ENCODE measurements at regions not wholly inside any gene's neighbourhood (a gene's known extent, or its start where the extent isn't known, plus 50 kb on each side); places are given as distances from the start of the nearest gene placed in this dataset.
A peak's percentile ranks its signal among the peaks of the same experiment; 100 is the strongest.

DNA sequence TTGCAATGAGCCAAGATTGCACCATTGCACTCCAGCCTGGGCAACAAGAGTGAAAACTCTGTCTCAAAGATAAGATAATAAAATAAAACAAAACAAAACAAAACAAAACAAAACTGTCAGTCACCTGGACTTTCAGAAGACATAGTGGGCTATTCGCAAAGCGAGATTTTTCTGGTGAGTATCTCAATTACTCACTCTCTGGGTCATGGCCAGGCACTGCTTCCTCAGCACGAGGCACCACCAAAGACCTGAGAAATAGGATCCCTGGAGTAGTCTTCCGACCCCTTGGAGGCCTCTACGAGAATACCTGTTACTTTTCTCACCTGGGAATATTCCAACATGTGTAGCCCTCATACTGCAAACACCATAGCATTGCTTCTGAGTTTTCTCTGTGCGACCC is 201.7 kb upstream of the ZNF618 start:
- H3K79me2 ChIP-seq (ENCODE audit: insufficient read depth): no peaks in the 10 kb centered on the region
- H4K20me1 ChIP-seq (ENCODE audit: insufficient read depth): no peaks in the 10 kb centered on the region
- peaks cover 0 to 34% of the 10 kb centered on the region in 2 experiments; a peak in 3 of 4 replicates for H3K4me1 ChIP-seq (ENCODE audit: control insufficient read depth in 1 of 2, insufficient read depth in 2 of 2, low read depth in 1 of 2, low read length in 1 of 2)
- H3F3A ChIP-seq (replicated peaks; ENCODE audit: insufficient read depth): peaks cover 33% of the 10 kb centered on the region
- H3K27ac ChIP-seq (ENCODE audit: low read depth in 2 of 2, low read length in 1 of 2): peak overlapping the region in 1 of 2 experiments; percentile 98; a peak in 2 of 4 replicates
- TF ChIP-seq RAD21 (IDR thresholded peaks at IDR 0.05; ENCODE audit: low read length) (no peak), USF1 (IDR thresholded peaks at IDR 0.05; ENCODE audit: borderline replicate concordance, low read depth) (no peak), NFIC (IDR thresholded peaks at IDR 0.05; ENCODE audit: borderline replicate concordance) (peak; percentile 64), USF2 (IDR thresholded peaks at IDR 0.05; ENCODE audit: borderline replicate concordance, low read depth, low read length) (no peak), TEAD4 (IDR thresholded peaks at IDR 0.05; ENCODE audit: borderline replicate concordance, insufficient read depth) (no peak), NRF1 (IDR thresholded peaks at IDR 0.05; ENCODE audit: low read depth, low read length) (no peak), MEF2A (IDR thresholded peaks at IDR 0.05; ENCODE audit: borderline replicate concordance, low read depth) (no peak), TAF1 (IDR thresholded peaks at IDR 0.05; ENCODE audit: borderline replicate concordance, low read depth, low read length) (no peak), FOSL2 (IDR thresholded peaks at IDR 0.05; ENCODE audit: borderline replicate concordance, low read depth) (0 out of 2 replicates have a peak, but pooled peaks have one; percentile 36), MXI1 (IDR thresholded peaks at IDR 0.05; ENCODE audit: low read depth, low read length) (no peak), IRF3 (IDR thresholded peaks at IDR 0.05; ENCODE audit: low read depth, low read length) (no peak), ZBTB33 (IDR thresholded peaks at IDR 0.05; ENCODE audit: borderline replicate concordance, low read depth) (no peak), SIN3A (IDR thresholded peaks at IDR 0.05; ENCODE audit: borderline replicate concordance, low read depth, low read length) (no peak), EP300 (IDR thresholded peaks at IDR 0.05; ENCODE audit: borderline replicate concordance in 1 of 2, low read depth in 1 of 2, low read length in 1 of 2) (peak in 1 of 2 experiments; percentile 29; a peak in 1 of 4 replicates), FOXM1 (IDR thresholded peaks at IDR 0.05; ENCODE audit: low read depth) (no peak), GABPA (IDR thresholded peaks at IDR 0.05; ENCODE audit: low read depth) (no peak), RFX5 (IDR thresholded peaks at IDR 0.05; ENCODE audit: low read length) (no peak), JUND (IDR thresholded peaks at IDR 0.05) (0 out of 2 replicates have a peak, but pooled peaks have one; percentile 12), RCOR1 (IDR thresholded peaks at IDR 0.05; ENCODE audit: low read length) (no peak), SMC3 (IDR thresholded peaks at IDR 0.05; ENCODE audit: low read depth, low read length) (no peak), TCF12 (IDR thresholded peaks at IDR 0.05) (peak; percentile 33), ELF1 (IDR thresholded peaks at IDR 0.05) (no peak)
- TF ChIP-seq, protein P1, sequence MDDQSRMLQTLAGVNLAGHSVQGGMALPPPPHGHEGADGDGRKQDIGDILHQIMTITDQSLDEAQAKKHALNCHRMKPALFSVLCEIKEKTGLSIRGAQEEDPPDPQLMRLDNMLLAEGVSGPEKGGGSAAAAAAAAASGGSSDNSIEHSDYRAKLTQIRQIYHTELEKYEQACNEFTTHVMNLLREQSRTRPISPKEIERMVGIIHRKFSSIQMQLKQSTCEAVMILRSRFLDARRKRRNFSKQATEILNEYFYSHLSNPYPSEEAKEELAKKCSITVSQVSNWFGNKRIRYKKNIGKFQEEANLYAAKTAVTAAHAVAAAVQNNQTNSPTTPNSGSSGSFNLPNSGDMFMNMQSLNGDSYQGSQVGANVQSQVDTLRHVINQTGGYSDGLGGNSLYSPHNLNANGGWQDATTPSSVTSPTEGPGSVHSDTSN (IDR thresholded peaks at IDR 0.05): 0 out of 2 replicates have a peak, but pooled peaks have one; percentile 11
- TF ChIP-seq, protein P2, sequence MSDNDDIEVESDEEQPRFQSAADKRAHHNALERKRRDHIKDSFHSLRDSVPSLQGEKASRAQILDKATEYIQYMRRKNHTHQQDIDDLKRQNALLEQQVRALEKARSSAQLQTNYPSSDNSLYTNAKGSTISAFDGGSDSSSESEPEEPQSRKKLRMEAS (IDR thresholded peaks at IDR 0.05; ENCODE audit: low read depth): peak; percentile 89
- ChIA-PET CTCF (interaction anchor here (1.2 to 4.4 kb wide), 3 partner anchors 17 to 83 kb away, joined by 3 to 17 read pairs (median 7); no protein-coding TSS in a partner anchor), POLR2A (no interaction called here)
- H3K9ac ChIP-seq: peak overlapping the region; percentile 76
- no peak for DNase-seq
- H3K4me3 ChIP-seq (ENCODE audit: low read depth in 2 of 2, low read length in 1 of 2): no peak overlapping the region
- no peaks in the 10 kb centered on the region for H3K36me3 ChIP-seq (replicated peaks in 1 of 2; ENCODE audit: control insufficient read depth in 1 of 2, insufficient read depth in 2 of 2, low read length in 1 of 2)
- WGBS (ENCODE audit: low lambda C conversion rate): 40% methylated on average over 6 of the region's 6 CpGs
- 0 out of 2 replicates have a peak, but pooled peaks cover 6% of the 10 kb centered on the region for H3K9me3 ChIP-seq
- no peaks in the 10 kb centered on the region for H3K9me2 ChIP-seq
- H3K4me2 ChIP-seq: peak overlapping the region; percentile 63
- no peaks in the 10 kb centered on the region for H3K27me3 ChIP-seq (ENCODE audit: insufficient read depth)
- H2AFZ ChIP-seq (ENCODE audit: low read depth): peak overlapping the region; percentile 52; the same call in 1 of the 2 replicates
